Caco-2 (cell line): ENCODE measurements at regions not wholly inside any gene's neighbourhood (a gene's known extent, or its start where the extent isn't known, plus 50 kb on each side); places are given as distances from the start of the nearest gene placed in this dataset.

Source experiments
- BruUV-seq: library from RNA; stranded (reverse); fragments of 400-500 nt; replicated peaks from 2 replicates; lab custom pipeline; 2021; lab: Mats Ljungman, UMichigan
- CTCF ChIA-PET: fragments of 300-600 bp; sonication (Branson Sonifier 250); formaldehyde crosslinking; loops from one replicate; lab custom pipeline; 2022; ENCODE audit warnings: antibody characterized with exemption; lab: Charles Lee
- POLR2A ChIA-PET: fragments of 300-600 bp; sonication (Branson Sonifier 250); formaldehyde crosslinking; loops from one replicate; lab custom pipeline; 2022; ENCODE audit warnings: antibody characterized with exemption; lab: Charles Lee
- DNase-seq, 2 experiments: peaks; one replicate each; pipeline versions ENCODE4 v3.0.0 to v3.0.0-alpha.2; 2020 to 2022
- H3K27me3 ChIP-seq: replicated peaks from 2 replicates; pipeline ENCODE4 v1.6.0; 2011; ENCODE audit warnings: low read length; ENCODE audit not compliant: control insufficient read depth, insufficient read depth
- H3K36me3 ChIP-seq: 2 replicates; pipeline ENCODE4 v1.5.1; 2011; ENCODE audit warnings: low read length; ENCODE audit not compliant: control insufficient read depth, insufficient read depth
- H3K4me1 ChIP-seq: fragments of 250-450 bp; sonication (Bioruptor Pico); 2 replicates; pipeline ENCODE4 v1.5.1; 2020; ENCODE audit warnings: mild to moderate bottlenecking
- H3K4me3 ChIP-seq: 2 replicates; pipeline ENCODE4 v1.5.1; 2011; ENCODE audit warnings: low read depth, mild to moderate bottlenecking, control low read depth, low read length
- H3K9me3 ChIP-seq: fragments of 250-450 bp; sonication (Bioruptor Pico); 2 replicates; pipeline ENCODE4 v1.5.1; 2020; ENCODE audit warnings: mild to moderate bottlenecking, moderate library complexity
- H3K27ac Mint-ChIP-seq: one replicate; pipeline ENCODE4 v1.8.0; 2022; ENCODE audit warnings: mixed read lengths; ENCODE audit not compliant: unreplicated experiment
- H3K27me3 Mint-ChIP-seq: one replicate; pipeline ENCODE4 v1.8.0; 2022; ENCODE audit warnings: mixed read lengths; ENCODE audit not compliant: insufficient read depth, unreplicated experiment
- H3K36me3 Mint-ChIP-seq: one replicate; pipeline ENCODE4 v1.8.0; 2022; ENCODE audit warnings: mild to moderate bottlenecking, mixed read lengths; ENCODE audit not compliant: insufficient read depth, unreplicated experiment
- H3K4me1 Mint-ChIP-seq: one replicate; pipeline ENCODE4 v1.8.0; 2022; ENCODE audit warnings: low read depth, mixed read lengths; ENCODE audit not compliant: unreplicated experiment
- H3K4me3 Mint-ChIP-seq: one replicate; pipeline ENCODE4 v1.8.0; 2022; ENCODE audit warnings: mild to moderate bottlenecking, moderate library complexity, mixed read lengths; ENCODE audit not compliant: unreplicated experiment
- H3K9me3 Mint-ChIP-seq: one replicate; pipeline ENCODE4 v1.8.0; 2022; ENCODE audit warnings: mixed read lengths; ENCODE audit not compliant: unreplicated experiment
- intact Hi-C: fragments of 100-400 bp; cut with micrococcal nuclease; formaldehyde crosslinking; loops from one replicate; pipeline ENCODE4 v1.10.0; 2022; ENCODE audit not compliant: unreplicated experiment
- TF ChIP-seq, protein P1 (sequence below), 2 experiments: fragments of 200-600 bp in 1 of 2; IDR thresholded peaks; 1 replicate in 1 of 2; 2 replicates in 1 of 2; pipeline versions ENCODE4 v1.5.1 to v1.8.0; 2011 to 2022; ENCODE audit warnings: antibody characterized with exemption in 1 of 2, control low read depth in 1 of 2, inconsistent platforms in 1 of 2, low read depth in 1 of 2, low read length in 1 of 2, mild to moderate bottlenecking in 1 of 2, moderate library complexity in 1 of 2; ENCODE audit not compliant: insufficient read depth in 1 of 2, severe bottlenecking in 1 of 2, unreplicated experiment in 1 of 2

DNA sequence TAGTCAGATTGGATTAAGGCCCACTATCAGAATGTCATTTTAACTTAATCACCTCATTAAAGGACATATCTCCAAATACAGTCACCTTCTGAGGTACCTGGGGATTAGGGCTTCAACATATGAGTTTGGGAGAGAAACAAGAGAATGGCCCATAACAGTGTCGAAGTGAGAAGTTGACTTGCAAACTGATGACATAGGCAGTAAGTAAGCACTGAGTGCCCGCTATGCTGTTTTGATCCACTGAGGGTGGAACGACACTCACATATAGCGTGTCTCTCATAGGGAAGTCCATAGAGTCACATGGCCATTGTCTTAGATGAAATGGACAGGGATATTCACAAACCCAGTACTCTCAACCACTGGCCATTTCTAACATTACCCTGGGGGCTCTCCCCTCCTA lies 264.2 kb downstream of the SAMD5 start:
- H3K36me3 Mint-ChIP-seq = no peaks in the 10 kb centered on the region
- Histone ChIP-seq H3K36me3 (no peaks in the 10 kb centered on the region), H3K4me1 (peaks cover 4% of the 10 kb centered on the region; the same call in 1 of the 2 replicates), H3K4me3 (no peak overlapping the region), H3K27me3 (no peaks in the 10 kb centered on the region), H3K9me3 (no peaks in the 10 kb centered on the region)
- peaks cover 7% of the 10 kb centered on the region for H3K4me1 Mint-ChIP-seq
- H3K9me3 Mint-ChIP-seq = peaks cover 6% of the 10 kb centered on the region
- ChIA-PET CTCF (no interaction called here), POLR2A (no interaction called here)
- TF ChIP-seq, protein P1, sequence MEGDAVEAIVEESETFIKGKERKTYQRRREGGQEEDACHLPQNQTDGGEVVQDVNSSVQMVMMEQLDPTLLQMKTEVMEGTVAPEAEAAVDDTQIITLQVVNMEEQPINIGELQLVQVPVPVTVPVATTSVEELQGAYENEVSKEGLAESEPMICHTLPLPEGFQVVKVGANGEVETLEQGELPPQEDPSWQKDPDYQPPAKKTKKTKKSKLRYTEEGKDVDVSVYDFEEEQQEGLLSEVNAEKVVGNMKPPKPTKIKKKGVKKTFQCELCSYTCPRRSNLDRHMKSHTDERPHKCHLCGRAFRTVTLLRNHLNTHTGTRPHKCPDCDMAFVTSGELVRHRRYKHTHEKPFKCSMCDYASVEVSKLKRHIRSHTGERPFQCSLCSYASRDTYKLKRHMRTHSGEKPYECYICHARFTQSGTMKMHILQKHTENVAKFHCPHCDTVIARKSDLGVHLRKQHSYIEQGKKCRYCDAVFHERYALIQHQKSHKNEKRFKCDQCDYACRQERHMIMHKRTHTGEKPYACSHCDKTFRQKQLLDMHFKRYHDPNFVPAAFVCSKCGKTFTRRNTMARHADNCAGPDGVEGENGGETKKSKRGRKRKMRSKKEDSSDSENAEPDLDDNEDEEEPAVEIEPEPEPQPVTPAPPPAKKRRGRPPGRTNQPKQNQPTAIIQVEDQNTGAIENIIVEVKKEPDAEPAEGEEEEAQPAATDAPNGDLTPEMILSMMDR (IDR thresholded peaks at IDR 0.05; ENCODE audit: insufficient read depth in 1 of 2, low read depth in 1 of 2, low read length in 1 of 2, severe bottlenecking in 1 of 2, unreplicated experiment in 1 of 2) = no peak
- H3K27ac Mint-ChIP-seq = no peak overlapping the region
- H3K27me3 Mint-ChIP-seq = no peaks in the 10 kb centered on the region
- BruUV-seq = no TSS peak
- no peak for DNase-seq
- intact Hi-C loops = loop anchor here (10.0 kb wide), 1 partner anchor 268 kb away; the partner anchor contains the start of gene SAMD5
- H3K4me3 Mint-ChIP-seq = no peak overlapping the region

DNA sequence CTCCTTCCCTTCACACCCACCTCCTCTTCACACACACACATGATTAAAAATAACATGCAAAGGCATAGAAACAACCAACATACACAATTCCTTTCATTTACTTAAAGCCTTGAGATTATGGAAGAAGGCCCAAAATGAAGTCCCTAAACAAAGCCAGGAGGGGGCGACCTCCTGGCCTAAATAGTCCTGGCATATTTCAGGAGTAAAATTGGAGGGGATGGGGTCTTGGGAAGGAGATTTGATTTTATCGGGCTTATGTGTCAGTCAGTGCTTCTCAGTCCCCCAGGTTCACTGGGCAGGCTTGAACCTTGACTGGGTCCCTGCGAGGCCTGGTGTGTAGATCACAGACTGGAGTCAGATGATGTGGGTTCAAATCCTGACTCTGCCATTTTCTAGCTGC lies 266.4 kb downstream of the SAMD5 start:
- ChIA-PET POLR2A (no interaction called here), CTCF (no interaction called here)
- no peak overlapping the region for H3K4me3 ChIP-seq
- no peaks in the 10 kb centered on the region for H3K27me3 ChIP-seq
- intact Hi-C loops = loop anchor here (10.0 kb wide), 1 partner anchor 270 kb away; the partner anchor contains the start of gene SAMD5
- no peak for DNase-seq
- peaks cover 4% of the 10 kb centered on the region; the same call in 1 of the 2 replicates for H3K4me1 ChIP-seq
- Mint-ChIP-seq H3K4me1 (peaks cover 7% of the 10 kb centered on the region), H3K4me3 (no peak overlapping the region), H3K36me3 (no peaks in the 10 kb centered on the region), H3K27ac (no peak overlapping the region), H3K9me3 (peaks cover 6% of the 10 kb centered on the region), H3K27me3 (no peaks in the 10 kb centered on the region)
- H3K9me3 ChIP-seq = no peaks in the 10 kb centered on the region
- TF ChIP-seq, protein P1 (IDR thresholded peaks at IDR 0.05; ENCODE audit: insufficient read depth in 1 of 2, low read depth in 1 of 2, low read length in 1 of 2, severe bottlenecking in 1 of 2, unreplicated experiment in 1 of 2) = no peak
- no peaks in the 10 kb centered on the region for H3K36me3 ChIP-seq
- BruUV-seq = no TSS peak

DNA sequence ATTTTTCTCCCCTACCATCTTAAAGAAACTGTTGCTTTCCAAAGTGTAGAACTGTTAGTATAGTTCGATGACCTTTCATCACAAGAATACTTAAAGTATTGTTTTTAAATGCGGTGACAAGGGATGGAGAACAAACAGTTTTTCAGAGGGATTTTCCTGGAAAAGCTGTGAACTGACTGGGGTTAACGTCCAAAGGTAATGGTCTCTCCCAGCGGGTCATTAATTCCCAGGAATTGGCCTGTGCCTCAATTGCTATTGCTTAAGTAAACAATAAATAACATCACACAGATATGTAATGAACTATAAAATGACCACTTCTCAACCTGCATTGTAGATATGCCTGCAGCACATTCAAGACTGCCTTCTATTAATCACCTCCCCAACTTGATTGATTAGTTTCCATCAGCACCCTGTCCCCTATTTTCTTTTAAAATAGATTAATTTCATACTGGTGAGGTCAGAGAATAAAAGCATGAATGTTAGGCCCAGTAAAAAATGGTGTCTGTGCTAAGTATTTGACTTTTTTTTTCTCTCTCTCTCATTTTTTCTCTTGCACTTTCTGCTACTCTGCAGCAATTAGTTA lies 268.2 kb downstream of the SAMD5 start:
- Histone ChIP-seq H3K9me3 (no peaks in the 10 kb centered on the region), H3K4me1 (peaks cover 4% of the 10 kb centered on the region; the same call in 1 of the 2 replicates), H3K27me3 (no peaks in the 10 kb centered on the region), H3K36me3 (no peaks in the 10 kb centered on the region), H3K4me3 (no peak overlapping the region)
- Mint-ChIP-seq H3K27me3 (no peaks in the 10 kb centered on the region), H3K4me1 (peaks cover 7% of the 10 kb centered on the region), H3K36me3 (no peaks in the 10 kb centered on the region), H3K9me3 (no peaks in the 10 kb centered on the region), H3K4me3 (no peak overlapping the region), H3K27ac (no peak overlapping the region)
- BruUV-seq = no TSS peak
- TF ChIP-seq, protein P1 (IDR thresholded peaks at IDR 0.05; ENCODE audit: insufficient read depth in 1 of 2, low read depth in 1 of 2, low read length in 1 of 2, severe bottlenecking in 1 of 2, unreplicated experiment in 1 of 2) = no peak
- CTCF ChIA-PET = no interaction called here
- POLR2A ChIA-PET = no interaction called here
- no peak for DNase-seq
- intact Hi-C loops = loop anchor here (10.0 kb wide), 1 partner anchor 272 kb away; the partner anchor contains the start of gene SAMD5
